HCT116 (cell line): ENCODE measurements at regions not wholly inside any gene's neighbourhood (a gene's known extent, or its start where the extent isn't known, plus 50 kb on each side); places are given as distances from the start of the nearest gene placed in this dataset.

Experiments
- ATAC-seq: fragments of 200-7000 bp; cut with Tn5 transposase; 2 replicates; pipeline ENCODE4 v1.9.1; 2020; ENCODE audit warnings: mild to moderate bottlenecking, moderate library complexity
- BruUV-seq: library from RNA; stranded (reverse); fragments of 400-500 nt; replicated peaks from 2 replicates; lab custom pipeline; 2021; lab: Mats Ljungman, UMichigan
- CTCF ChIA-PET: fragments of 300-600 bp; sonication (Branson Sonifier 250); formaldehyde crosslinking; loops from one replicate; lab custom pipeline; 2021; ENCODE audit warnings: antibody characterized with exemption; lab: Charles Lee
- POLR2A ChIA-PET: fragments of 300-600, 350-600 bp; sonication (Branson Sonifier 250); formaldehyde crosslinking; loops from one replicate; lab custom pipeline; 2021; ENCODE audit warnings: antibody characterized with exemption; lab: Charles Lee
- RAD21 ChIA-PET, 2 experiments: fragments of 300-600 bp; sonication (Branson Sonifier 250); formaldehyde crosslinking; loops; one replicate each; lab custom pipeline; 2023; ENCODE audit warnings: low total read pairs in 2 of 2; ENCODE audit not compliant: uncharacterized antibody in 2 of 2, unreplicated experiment in 2 of 2, low non-redundant PET in 1 of 2; lab: Charles Lee
- DNase-seq: peaks from one replicate; pipeline ENCODE4 v3.0.0-alpha.2; 2010; ENCODE audit warnings: low read depth, low spot score
- H2AFZ ChIP-seq: fragments of 200-600 bp; shearing (Covaris generic), sonication (generic); 2 replicates; pipeline ENCODE4 v1.6.1; 2017; ENCODE audit warnings: low read depth, mixed run types, mixed read lengths, antibody characterized with exemption, low read length; ENCODE audit not compliant: poor library complexity, severe bottlenecking
- H3K27ac ChIP-seq: 2 replicates; pipeline ENCODE4 v1.5.1; 2012; ENCODE audit warnings: low read depth, low read length
- H3K27me3 ChIP-seq: fragments of 200-600 bp; sonication (generic); 2 replicates; pipeline ENCODE4 v1.6.1; 2016; ENCODE audit warnings: mixed run types, low read length, mixed read lengths; ENCODE audit not compliant: insufficient read depth
- H3K36me3 ChIP-seq, 2 experiments: fragments of 200-500 bp in 1 of 2; fragments of 200-600 bp in 1 of 2; sonication (Bioruptor generic) in 1 of 2; sonication (generic) in 1 of 2; 2 replicates each; pipeline versions ENCODE4 v1.5.1 to v1.6.1; 2014 to 2016; ENCODE audit warnings: low read length in 2 of 2, inconsistent platforms in 1 of 2, mixed read lengths in 1 of 2, mixed run types in 1 of 2; ENCODE audit not compliant: insufficient read depth in 2 of 2, control insufficient read depth in 1 of 2
- H3K4me1 ChIP-seq, 2 experiments: fragments of 200-600 bp in 1 of 2; sonication (generic) in 1 of 2; 2 replicates each; pipeline versions ENCODE4 v1.5.1 to v1.6.1; 2012 to 2017; ENCODE audit warnings: low read length in 2 of 2, inconsistent platforms in 1 of 2, mild to moderate bottlenecking in 1 of 2, mixed read lengths in 1 of 2, mixed run types in 1 of 2, moderate library complexity in 1 of 2; ENCODE audit not compliant: insufficient read depth in 2 of 2, control insufficient read depth in 1 of 2
- H3K4me2 ChIP-seq: fragments of 200-600 bp; sonication (generic); 2 replicates; pipeline ENCODE4 v1.6.1; 2017; ENCODE audit warnings: mixed run types, low read length, mixed read lengths
- H3K4me3 ChIP-seq, 2 experiments: fragments of 200-600 bp in 1 of 2; sonication (generic) in 1 of 2; replicated peaks in 1 of 2; 2 replicates each; pipeline ENCODE4 v1.5.1; 2011 to 2016; ENCODE audit warnings: low read length in 2 of 2, control low read depth in 1 of 2, low read depth in 1 of 2, mild to moderate bottlenecking in 1 of 2, mixed read lengths in 1 of 2, mixed run types in 1 of 2
- H3K79me2 ChIP-seq: fragments of 200-600 bp; sonication (generic); 2 replicates; pipeline ENCODE4 v1.6.1; 2017; ENCODE audit warnings: mild to moderate bottlenecking, mixed run types, low read length, moderate library complexity, mixed read lengths; ENCODE audit not compliant: insufficient read depth
- H3K9ac ChIP-seq: fragments of 200-600 bp; sonication (generic); 2 replicates; pipeline ENCODE4 v1.6.1; 2016; ENCODE audit warnings: low read length, mixed read lengths
- H3K9me2 ChIP-seq: fragments of 200-600 bp; sonication (generic), shearing (Covaris generic); 2 replicates; pipeline ENCODE4 v1.6.1; 2017; ENCODE audit warnings: mixed run types, mild to moderate bottlenecking, moderate library complexity; ENCODE audit not compliant: insufficient read depth
- H3K9me3 ChIP-seq, 2 experiments: fragments of 200-500 bp in 1 of 2; fragments of 200-600 bp in 1 of 2; sonication (Bioruptor generic) in 1 of 2; sonication (generic) in 1 of 2; 2 replicates each; pipeline ENCODE4 v1.6.1; 2014 to 2017; ENCODE audit warnings: low read length in 2 of 2, mixed read lengths in 2 of 2, inconsistent platforms in 1 of 2, low read depth in 1 of 2, mild to moderate bottlenecking in 1 of 2, mixed run types in 1 of 2, moderate library complexity in 1 of 2; ENCODE audit not compliant: control insufficient read depth in 1 of 2, insufficient read depth in 1 of 2
- H4K20me1 ChIP-seq: fragments of 200-600 bp; sonication (generic), shearing (Covaris generic); 2 replicates; pipeline ENCODE4 v1.6.1; 2017; ENCODE audit warnings: mixed run types, mild to moderate bottlenecking, moderate library complexity; ENCODE audit not compliant: insufficient read depth
- CBX3 ChIP-seq: IDR thresholded peaks from 2 replicates; pipeline ENCODE4 v1.6.1; 2012; ENCODE audit warnings: low read depth
- CEBPB ChIP-seq: IDR thresholded peaks from 2 replicates; pipeline ENCODE4 v1.6.1; 2012; ENCODE audit warnings: low read depth
- EGR1 ChIP-seq: IDR thresholded peaks from 2 replicates; pipeline ENCODE4 v1.6.1; 2012; ENCODE audit warnings: low read depth
- ELF1 ChIP-seq: IDR thresholded peaks from 2 replicates; pipeline ENCODE4 v1.6.1; 2012; ENCODE audit warnings: low read depth, borderline replicate concordance
- FOSL1 ChIP-seq: IDR thresholded peaks from 2 replicates; pipeline ENCODE4 v1.6.1; 2012; ENCODE audit warnings: low read depth
- JUND ChIP-seq: IDR thresholded peaks from 2 replicates; pipeline ENCODE4 v1.6.1; 2012
- POLR2AphosphoS5 ChIP-seq: IDR thresholded peaks from 2 replicates; pipeline ENCODE4 v1.6.1; 2011; ENCODE audit warnings: mild to moderate bottlenecking, low read depth, low read length, moderate library complexity
- RAD21 ChIP-seq: IDR thresholded peaks from 2 replicates; pipeline ENCODE4 v1.6.1; 2012; ENCODE audit warnings: low read depth, mild to moderate bottlenecking
- SIN3A ChIP-seq: IDR thresholded peaks from 2 replicates; pipeline ENCODE4 v1.6.1; 2012; ENCODE audit warnings: low read depth
- SRF ChIP-seq: IDR thresholded peaks from 2 replicates; pipeline ENCODE4 v1.6.1; 2012; ENCODE audit warnings: low read depth
- TCF7L2 ChIP-seq: IDR thresholded peaks from 2 replicates; pipeline ENCODE4 v1.7.0; 2011; ENCODE audit warnings: borderline replicate concordance, inconsistent platforms; ENCODE audit not compliant: insufficient read depth, insufficient read length; ENCODE audit errors: extremely low read depth
- YY1 ChIP-seq: IDR thresholded peaks from 2 replicates; pipeline ENCODE4 v1.6.1; 2011; ENCODE audit warnings: low read length, low read depth, moderate library complexity, mild to moderate bottlenecking; ENCODE audit not compliant: insufficient replicate concordance; ENCODE audit errors: extremely low read depth
- ZFX ChIP-seq: fragments of 450-650 bp; IDR thresholded peaks from 2 replicates; pipeline ENCODE4 v1.6.1; 2017
- intact Hi-C: fragments of 100-400 bp; cut with micrococcal nuclease; formaldehyde crosslinking; loops from 2 replicates; pipeline ENCODE4 v1.10.0; 2022
- TF ChIP-seq, protein P1 (sequence below): IDR thresholded peaks from 2 replicates; pipeline ENCODE4 v1.6.1; 2012; ENCODE audit warnings: low read depth
- TF ChIP-seq, protein P2 (sequence below): IDR thresholded peaks from 2 replicates; pipeline ENCODE4 v1.6.1; 2012
- TF ChIP-seq, protein P3 (sequence below): IDR thresholded peaks from 2 replicates; pipeline ENCODE4 v1.6.1; 2012
- TF ChIP-seq, protein P4 (sequence below): IDR thresholded peaks from 2 replicates; pipeline ENCODE4 v1.6.1; 2011; ENCODE audit warnings: mild to moderate bottlenecking, low read length, moderate library complexity; ENCODE audit not compliant: insufficient replicate concordance; ENCODE audit errors: extremely low read depth

DNA sequence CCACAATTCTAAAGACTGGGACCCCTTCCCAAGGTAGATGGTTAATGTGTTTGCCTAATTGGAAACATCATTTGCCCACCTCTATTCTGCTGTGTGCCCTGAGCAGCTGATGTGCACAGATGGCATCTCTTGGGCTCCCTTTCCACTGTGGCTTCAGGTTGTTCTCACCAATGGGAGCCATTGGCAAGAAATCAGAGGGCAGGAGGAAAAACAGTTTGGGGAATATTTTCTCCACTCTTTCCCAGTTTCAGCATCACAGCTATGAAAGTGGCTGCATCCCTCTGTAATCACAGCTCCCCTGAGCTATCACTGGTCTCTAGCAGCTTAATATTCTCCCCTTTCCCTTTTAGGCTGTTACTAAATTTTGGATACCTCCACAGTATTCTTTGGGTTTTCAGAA is 911.6 kb upstream of the SEMA6A start:
- ATAC-seq = no peak

More for the DNA sequence above, 911.6 kb upstream of the SEMA6A start:
- H3K4me3 ChIP-seq = no peak overlapping the region
- H3K4me1 ChIP-seq = peaks cover 13 to 14% of the 10 kb centered on the region in 2 experiments
- TF ChIP-seq ZFX (no peak), TCF7L2 (no peak), CBX3 (no peak), FOSL1 (no peak), RAD21 (no peak), SIN3A (no peak), YY1 (no peak), EGR1 (no peak), POLR2AphosphoS5 (no peak), JUND (no peak), ELF1 (no peak), SRF (no peak), CEBPB (no peak)
- TF ChIP-seq, protein P1, sequence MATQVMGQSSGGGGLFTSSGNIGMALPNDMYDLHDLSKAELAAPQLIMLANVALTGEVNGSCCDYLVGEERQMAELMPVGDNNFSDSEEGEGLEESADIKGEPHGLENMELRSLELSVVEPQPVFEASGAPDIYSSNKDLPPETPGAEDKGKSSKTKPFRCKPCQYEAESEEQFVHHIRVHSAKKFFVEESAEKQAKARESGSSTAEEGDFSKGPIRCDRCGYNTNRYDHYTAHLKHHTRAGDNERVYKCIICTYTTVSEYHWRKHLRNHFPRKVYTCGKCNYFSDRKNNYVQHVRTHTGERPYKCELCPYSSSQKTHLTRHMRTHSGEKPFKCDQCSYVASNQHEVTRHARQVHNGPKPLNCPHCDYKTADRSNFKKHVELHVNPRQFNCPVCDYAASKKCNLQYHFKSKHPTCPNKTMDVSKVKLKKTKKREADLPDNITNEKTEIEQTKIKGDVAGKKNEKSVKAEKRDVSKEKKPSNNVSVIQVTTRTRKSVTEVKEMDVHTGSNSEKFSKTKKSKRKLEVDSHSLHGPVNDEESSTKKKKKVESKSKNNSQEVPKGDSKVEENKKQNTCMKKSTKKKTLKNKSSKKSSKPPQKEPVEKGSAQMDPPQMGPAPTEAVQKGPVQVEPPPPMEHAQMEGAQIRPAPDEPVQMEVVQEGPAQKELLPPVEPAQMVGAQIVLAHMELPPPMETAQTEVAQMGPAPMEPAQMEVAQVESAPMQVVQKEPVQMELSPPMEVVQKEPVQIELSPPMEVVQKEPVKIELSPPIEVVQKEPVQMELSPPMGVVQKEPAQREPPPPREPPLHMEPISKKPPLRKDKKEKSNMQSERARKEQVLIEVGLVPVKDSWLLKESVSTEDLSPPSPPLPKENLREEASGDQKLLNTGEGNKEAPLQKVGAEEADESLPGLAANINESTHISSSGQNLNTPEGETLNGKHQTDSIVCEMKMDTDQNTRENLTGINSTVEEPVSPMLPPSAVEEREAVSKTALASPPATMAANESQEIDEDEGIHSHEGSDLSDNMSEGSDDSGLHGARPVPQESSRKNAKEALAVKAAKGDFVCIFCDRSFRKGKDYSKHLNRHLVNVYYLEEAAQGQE = no peak
- TF ChIP-seq, protein P2, sequence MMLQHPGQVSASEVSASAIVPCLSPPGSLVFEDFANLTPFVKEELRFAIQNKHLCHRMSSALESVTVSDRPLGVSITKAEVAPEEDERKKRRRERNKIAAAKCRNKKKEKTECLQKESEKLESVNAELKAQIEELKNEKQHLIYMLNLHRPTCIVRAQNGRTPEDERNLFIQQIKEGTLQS = no peak
- TF ChIP-seq, protein P3, sequence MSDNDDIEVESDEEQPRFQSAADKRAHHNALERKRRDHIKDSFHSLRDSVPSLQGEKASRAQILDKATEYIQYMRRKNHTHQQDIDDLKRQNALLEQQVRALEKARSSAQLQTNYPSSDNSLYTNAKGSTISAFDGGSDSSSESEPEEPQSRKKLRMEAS = no peak
- TF ChIP-seq, protein P4, sequence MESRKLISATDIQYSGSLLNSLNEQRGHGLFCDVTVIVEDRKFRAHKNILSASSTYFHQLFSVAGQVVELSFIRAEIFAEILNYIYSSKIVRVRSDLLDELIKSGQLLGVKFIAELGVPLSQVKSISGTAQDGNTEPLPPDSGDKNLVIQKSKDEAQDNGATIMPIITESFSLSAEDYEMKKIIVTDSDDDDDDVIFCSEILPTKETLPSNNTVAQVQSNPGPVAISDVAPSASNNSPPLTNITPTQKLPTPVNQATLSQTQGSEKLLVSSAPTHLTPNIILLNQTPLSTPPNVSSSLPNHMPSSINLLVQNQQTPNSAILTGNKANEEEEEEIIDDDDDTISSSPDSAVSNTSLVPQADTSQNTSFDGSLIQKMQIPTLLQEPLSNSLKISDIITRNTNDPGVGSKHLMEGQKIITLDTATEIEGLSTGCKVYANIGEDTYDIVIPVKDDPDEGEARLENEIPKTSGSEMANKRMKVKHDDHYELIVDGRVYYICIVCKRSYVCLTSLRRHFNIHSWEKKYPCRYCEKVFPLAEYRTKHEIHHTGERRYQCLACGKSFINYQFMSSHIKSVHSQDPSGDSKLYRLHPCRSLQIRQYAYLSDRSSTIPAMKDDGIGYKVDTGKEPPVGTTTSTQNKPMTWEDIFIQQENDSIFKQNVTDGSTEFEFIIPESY = no peak
- BruUV-seq = no TSS peak
- no peak overlapping the region for H3K4me2 ChIP-seq
- ChIA-PET RAD21 (no interaction called here), CTCF (no interaction called here), POLR2A (no interaction called here)
- no peak overlapping the region for H3K9ac ChIP-seq
- no peaks in the 10 kb centered on the region for H3K79me2 ChIP-seq
- H3K36me3 ChIP-seq = no peaks in the 10 kb centered on the region
- DNase-seq = no peak
- no peaks in the 10 kb centered on the region for H3K9me3 ChIP-seq
- H3K27me3 ChIP-seq = no peaks in the 10 kb centered on the region
- H4K20me1 ChIP-seq = no peaks in the 10 kb centered on the region
- H3K9me2 ChIP-seq = no peaks in the 10 kb centered on the region
- intact Hi-C loops = no loop called here
- H2AFZ ChIP-seq = no peak overlapping the region
- no peak overlapping the region for H3K27ac ChIP-seq
